ENCODE measurements at regions not wholly inside any gene's neighbourhood (a gene's known extent, or its start where the extent isn't known, plus 50 kb on each side); places are given as distances from the start of the nearest gene placed in this dataset.

GRCh38 chr3:166324401-166324800, 487.2 kb upstream of the BCHE start:
- no peak overlapping the region for H3K4me2 ChIP-seq (ENCODE audit: low read length)
- no peaks in the 10 kb centered on the region for H3F3A ChIP-seq (ENCODE audit: insufficient read depth, low read length, poor library complexity, severe bottlenecking)
- H3K9ac ChIP-seq (ENCODE audit: low read length): no peak overlapping the region
- no peak overlapping the region for H3K27ac ChIP-seq (ENCODE audit: low read length)
- no peaks in the 10 kb centered on the region for H3K9me2 ChIP-seq (ENCODE audit: insufficient read depth, low read length)
- no peaks in the 10 kb centered on the region for H3K27me3 ChIP-seq (ENCODE audit: insufficient read depth, low read depth, low read length)
- no peaks in the 10 kb centered on the region for H3K79me2 ChIP-seq (replicated peaks; ENCODE audit: insufficient read depth, low read length)
- no peak overlapping the region for H3K4me3 ChIP-seq (ENCODE audit: low read length)
- no peaks in the 10 kb centered on the region for H4K20me1 ChIP-seq (ENCODE audit: insufficient read depth)
- no peak overlapping the region for H2AFZ ChIP-seq (ENCODE audit: low read depth, low read length)
- TF ChIP-seq REST (IDR thresholded peaks at IDR 0.05; ENCODE audit: borderline replicate concordance): no peak
- no peaks in the 10 kb centered on the region for H3K9me3 ChIP-seq (ENCODE audit: low read length)
- H3K36me3 ChIP-seq (ENCODE audit: insufficient read depth, low read length): no peaks in the 10 kb centered on the region

GRCh38 chr3:166322391-166322790, 485.2 kb upstream of the BCHE start:
- Histone ChIP-seq H3K4me3 (ENCODE audit: low read length) (no peak overlapping the region), H3K4me2 (ENCODE audit: low read length) (no peak overlapping the region), H3K36me3 (ENCODE audit: insufficient read depth, low read length) (no peaks in the 10 kb centered on the region), H3K9ac (ENCODE audit: low read length) (no peak overlapping the region), H4K20me1 (ENCODE audit: insufficient read depth) (no peaks in the 10 kb centered on the region), H3K9me3 (ENCODE audit: low read length) (no peaks in the 10 kb centered on the region), H3F3A (ENCODE audit: insufficient read depth, low read length, poor library complexity, severe bottlenecking) (no peaks in the 10 kb centered on the region), H3K79me2 (replicated peaks; ENCODE audit: insufficient read depth, low read length) (no peaks in the 10 kb centered on the region), H3K27me3 (ENCODE audit: insufficient read depth, low read depth, low read length) (no peaks in the 10 kb centered on the region), H2AFZ (ENCODE audit: low read depth, low read length) (no peak overlapping the region), H3K9me2 (ENCODE audit: insufficient read depth, low read length) (no peaks in the 10 kb centered on the region), H3K27ac (ENCODE audit: low read length) (no peak overlapping the region)
- no peak for TF ChIP-seq MXI1 (conservative IDR thresholded peaks at IDR 0.05; ENCODE audit: poor library complexity, severe bottlenecking)
- no peak for TF ChIP-seq EZH2 (IDR thresholded peaks at IDR 0.05; ENCODE audit: borderline replicate concordance, insufficient read depth, low read length, poor library complexity, severe bottlenecking)
- no peak for TF ChIP-seq SMC3 (conservative IDR thresholded peaks at IDR 0.05; ENCODE audit: poor library complexity)
- TF ChIP-seq EP300 (conservative IDR thresholded peaks at IDR 0.05; ENCODE audit: poor library complexity, severe bottlenecking): no peak
- no peak for TF ChIP-seq RAD21 (conservative IDR thresholded peaks at IDR 0.05)
- no peak for TF ChIP-seq REST (IDR thresholded peaks at IDR 0.05; ENCODE audit: borderline replicate concordance)
- no peak for TF ChIP-seq TAF1 (IDR thresholded peaks at IDR 0.05; ENCODE audit: low read depth)
- no peak for TF ChIP-seq POLR2AphosphoS5 (IDR thresholded peaks at IDR 0.05)

Data from neural cell (in vitro differentiated cells).